Pons (tissue), 1 donor: ENCODE measurements at regions not wholly inside any gene's neighbourhood (a gene's known extent, or its start where the extent isn't known, plus 50 kb on each side); places are given as distances from the start of the nearest gene placed in this dataset.

Source experiments
- DNase-seq: peaks from one replicate; pipeline ENCODE4 v3.0.0-alpha.2; 2016; ENCODE audit warnings: low spot score

DNA sequence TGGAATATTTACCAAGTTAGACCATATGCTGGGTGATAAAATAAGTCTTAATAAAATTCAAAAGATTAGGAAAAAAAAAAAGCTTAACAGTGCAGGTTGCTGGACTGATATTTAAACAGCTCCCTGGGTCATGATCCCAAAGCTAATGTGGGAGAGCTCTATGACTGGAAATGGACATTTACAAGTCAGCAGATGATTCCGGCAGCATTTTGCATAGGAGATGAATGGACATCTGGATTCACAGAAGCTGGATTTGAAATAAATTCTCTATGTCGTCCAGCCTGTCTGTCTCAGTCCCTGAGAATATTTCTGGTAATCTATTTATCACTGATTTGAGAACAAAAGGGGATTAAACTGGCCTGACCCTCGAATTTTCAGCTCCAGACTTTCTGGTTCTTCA, 52.3 kb upstream of the KLHL25 start:
- no peak for DNase-seq

DNA sequence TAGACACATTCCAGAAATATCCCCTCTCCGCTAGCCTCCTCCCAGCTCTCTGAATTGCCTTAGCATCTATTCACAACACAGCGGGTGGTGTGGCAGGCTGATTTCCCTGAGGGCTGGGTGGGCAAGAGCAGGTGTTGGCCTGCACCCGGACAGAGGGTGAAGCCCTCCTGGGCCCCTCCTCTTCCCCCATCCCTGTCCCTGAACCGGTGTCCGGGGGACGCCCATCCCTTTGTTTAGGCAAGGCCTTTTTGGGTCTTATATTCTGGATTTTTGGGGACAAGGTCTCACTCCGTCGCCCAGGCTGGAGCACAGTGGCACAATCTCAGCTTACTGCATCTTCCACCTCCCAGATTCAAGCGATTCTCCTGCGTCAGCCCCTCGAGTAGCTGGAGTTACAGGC, 55.2 kb upstream of the KLHL25 start:
- DNase-seq = no peak

DNA sequence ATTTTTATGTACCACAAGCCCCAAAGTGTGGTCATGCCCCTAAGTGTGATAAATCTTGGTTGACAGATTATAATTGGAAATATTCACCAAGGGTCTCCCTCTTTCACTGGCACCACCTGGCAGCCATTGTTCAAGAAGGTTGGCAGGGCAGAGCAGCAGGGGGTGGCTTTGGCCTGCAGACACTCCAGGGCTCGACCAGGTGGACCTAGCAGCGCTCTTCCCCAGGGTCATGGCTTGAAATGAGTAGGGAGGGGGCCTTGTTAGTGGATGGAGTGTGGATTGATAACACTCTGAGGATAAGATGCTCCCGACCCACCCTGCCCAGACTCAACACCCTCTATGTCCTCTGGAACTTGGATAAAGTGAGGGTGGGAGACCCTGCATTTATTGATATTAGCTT, 58.2 kb upstream of the KLHL25 start:
- no peak for DNase-seq

DNA sequence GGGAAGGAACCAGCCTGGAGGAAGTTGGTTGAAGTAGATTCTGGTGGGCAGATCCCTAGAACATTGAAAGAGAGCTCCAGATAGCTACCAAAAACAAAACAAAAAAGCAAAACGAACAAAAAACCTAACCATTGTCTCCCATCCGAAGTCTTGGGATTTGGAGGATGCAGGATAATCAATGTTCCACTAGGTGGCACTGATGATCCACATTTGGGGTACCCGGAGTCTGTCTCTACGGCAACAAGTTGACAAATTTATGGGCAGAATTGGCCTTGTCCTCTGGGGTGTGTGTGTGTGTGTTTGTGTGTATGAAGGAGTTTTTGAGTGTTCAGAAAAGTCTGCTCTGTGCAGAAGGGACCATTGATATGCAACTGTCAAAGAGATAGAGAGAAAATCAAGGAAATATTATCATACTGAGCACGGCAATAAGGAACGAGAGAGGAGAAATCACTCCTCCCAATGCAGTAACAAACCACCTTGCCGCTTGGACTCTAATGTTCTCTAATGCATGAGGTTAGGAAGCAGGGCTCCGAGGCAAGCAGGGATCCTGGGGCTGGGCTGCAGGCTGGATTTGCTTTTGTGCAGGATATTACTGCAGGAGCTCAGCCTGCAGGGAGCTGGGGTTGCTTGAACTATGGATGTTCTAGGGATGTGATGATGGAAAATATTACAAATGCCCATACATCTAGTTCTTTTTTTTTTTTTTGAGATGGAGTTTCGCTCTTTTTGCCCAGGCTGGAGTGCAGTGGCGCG, 59.8 kb upstream of the KLHL25 start:
- DNase-seq = peak; percentile 66

DNA sequence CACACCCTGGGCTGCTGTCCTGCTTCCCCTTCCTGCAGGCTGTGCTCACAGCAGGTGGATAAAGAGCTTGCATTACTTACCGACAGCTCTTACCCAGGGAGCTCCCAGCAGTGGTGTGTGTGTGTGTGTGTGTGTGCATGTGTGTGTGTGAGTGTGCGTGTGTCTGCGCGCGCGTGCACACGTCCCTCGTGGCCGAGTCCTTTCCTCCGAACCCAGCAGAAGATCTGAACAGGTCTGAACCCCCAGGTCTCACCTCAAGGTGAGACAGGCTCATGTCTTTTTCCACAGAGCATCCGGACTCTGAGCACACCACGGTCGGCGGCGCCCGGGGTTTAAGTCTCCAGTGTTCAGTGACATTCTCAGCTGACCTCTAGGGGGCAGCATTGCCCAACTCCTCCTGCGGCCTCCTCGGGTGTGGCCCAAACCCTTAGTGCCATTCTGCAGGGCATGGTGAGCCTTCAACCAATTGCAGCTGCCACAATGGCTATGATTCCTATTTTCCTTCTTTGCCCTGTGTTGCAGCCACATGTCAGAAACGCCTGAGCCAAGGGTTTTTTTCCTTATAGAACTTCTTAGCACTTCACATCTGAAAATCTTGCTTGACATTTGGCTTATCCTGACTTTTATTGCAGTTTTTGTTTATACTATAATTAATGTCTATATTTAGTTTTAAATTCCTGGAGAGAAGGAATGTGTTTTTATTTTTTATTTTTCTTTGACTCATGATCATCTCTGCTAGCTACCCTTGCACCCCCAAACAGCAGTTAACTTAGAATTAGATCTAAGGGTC, 64.1 kb upstream of the KLHL25 start:
- peak; percentile 55 for DNase-seq

DNA sequence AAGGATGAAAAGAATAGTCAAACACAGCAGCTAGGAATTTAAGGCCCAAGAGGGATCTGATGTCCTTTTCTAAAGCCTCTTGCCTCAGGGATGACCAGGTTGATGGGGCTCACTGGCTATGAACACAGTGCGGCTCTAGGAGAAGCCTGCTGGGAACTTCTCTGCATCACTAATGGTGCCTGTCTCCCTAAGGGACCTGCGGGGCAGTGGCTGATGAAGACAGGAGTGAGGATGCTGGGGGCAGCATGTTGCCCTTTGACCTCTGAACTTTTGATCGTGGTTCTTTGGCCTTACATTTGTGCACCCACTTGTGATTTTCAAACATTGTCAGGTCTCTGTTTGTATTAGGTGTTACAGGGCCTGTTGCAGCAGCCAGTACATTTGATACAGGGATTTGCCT, 64.9 kb upstream of the KLHL25 start:
- no peak for DNase-seq

DNA sequence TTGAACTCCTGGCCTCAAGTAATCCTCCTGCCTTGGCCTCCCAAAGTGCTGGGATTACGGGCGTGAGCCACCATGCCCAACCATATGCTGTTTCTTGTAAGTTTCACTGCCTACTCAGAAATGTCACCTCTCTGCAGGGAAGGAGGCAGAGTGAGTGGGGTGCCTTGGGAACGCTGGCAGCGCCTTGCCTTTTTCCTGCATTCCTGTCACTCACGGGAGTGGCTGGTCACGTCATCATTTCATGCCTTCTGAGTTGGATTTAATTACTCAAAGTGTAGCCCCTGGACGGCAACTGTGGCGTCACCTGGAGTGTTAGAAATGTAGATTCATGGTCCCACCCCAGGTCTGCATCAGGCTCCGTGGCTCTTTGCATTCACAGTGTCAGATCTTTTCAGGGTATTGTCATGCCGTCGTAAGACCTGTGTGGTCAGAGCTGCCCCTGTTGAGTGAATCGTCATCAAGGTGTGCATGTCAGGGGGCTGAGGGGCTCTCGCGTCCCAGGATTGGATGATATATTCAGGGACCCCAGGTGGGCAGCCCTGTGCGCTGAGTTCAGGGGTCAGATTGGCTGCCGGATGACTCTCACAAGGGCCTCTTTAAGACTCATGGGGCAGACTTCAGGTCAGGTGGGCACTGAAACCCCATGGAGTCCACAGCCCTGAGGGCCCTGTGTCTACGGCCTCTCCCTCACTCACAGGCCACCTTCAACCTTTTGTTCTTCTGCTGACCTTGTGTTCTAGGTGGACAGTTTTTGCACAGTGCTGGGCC, 65.9 kb upstream of the KLHL25 start:
- no peak for DNase-seq

DNA sequence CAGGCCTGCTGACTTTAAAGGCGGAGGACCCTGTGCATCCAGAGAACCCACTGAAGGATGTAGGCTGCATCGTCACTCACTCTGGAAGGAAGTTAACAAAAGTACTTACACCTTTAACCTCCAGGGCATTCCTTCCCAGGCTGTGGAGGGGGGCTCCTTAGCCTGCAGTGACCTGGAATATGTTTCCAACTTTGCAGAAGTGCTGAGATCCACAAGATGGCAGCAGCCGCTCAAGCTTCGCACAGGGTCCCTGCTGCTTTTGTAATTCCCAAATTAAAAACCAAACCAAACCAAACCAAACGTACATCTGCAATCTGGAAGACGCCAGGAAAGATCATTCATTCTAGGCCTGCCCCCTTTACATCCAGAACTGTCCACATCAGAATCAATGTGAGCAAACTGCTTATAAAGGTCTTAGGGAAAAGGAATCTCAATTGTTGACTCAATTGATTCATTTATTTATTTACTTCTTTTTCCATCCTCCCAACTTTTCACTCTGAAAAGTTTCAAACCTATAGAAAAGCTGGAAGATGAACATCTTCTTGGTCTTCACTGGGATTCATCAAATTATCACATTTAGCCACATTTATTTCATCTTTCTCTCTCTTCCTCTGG, 70.5 kb upstream of the KLHL25 start:
- DNase-seq = peak; percentile 41

DNA sequence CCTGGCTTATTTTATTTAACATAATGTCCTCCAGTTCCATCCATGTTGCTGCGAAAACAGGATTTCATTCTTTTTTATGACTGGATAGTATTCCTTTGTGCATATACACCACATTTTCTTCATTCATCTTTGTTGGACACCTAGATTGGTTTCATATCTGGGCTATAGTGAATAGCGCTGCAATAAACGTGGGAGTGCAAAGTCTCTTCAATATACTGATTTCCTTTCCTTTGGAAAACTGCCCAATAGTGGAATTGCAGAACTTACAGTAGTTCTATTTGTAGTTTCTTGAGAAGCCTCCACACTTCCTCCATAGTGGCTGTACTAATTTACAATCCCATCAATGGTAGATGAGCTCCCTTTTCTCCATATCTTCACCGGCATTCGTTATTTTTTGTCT, 72.5 kb upstream of the KLHL25 start:
- no peak for DNase-seq

DNA sequence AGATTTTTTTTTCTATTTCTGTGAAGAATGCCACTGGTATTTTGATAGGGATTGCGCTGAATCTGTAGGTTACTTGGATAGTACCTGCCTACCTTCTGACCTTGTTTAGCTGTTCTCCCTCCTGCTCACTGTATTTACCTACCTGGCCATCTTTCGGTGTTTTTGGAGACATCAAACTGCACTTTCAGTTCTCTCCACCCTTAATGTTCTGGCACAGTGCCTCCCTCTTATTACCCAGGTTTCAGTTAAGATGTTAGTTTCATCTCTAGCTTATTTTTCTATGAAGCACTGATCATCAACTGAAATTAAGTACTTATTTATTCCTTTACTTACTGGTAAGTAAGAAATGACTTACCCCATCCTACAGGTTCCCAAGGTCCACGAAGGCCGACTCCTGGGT, 74.4 kb upstream of the KLHL25 start:
- no peak for DNase-seq

DNA sequence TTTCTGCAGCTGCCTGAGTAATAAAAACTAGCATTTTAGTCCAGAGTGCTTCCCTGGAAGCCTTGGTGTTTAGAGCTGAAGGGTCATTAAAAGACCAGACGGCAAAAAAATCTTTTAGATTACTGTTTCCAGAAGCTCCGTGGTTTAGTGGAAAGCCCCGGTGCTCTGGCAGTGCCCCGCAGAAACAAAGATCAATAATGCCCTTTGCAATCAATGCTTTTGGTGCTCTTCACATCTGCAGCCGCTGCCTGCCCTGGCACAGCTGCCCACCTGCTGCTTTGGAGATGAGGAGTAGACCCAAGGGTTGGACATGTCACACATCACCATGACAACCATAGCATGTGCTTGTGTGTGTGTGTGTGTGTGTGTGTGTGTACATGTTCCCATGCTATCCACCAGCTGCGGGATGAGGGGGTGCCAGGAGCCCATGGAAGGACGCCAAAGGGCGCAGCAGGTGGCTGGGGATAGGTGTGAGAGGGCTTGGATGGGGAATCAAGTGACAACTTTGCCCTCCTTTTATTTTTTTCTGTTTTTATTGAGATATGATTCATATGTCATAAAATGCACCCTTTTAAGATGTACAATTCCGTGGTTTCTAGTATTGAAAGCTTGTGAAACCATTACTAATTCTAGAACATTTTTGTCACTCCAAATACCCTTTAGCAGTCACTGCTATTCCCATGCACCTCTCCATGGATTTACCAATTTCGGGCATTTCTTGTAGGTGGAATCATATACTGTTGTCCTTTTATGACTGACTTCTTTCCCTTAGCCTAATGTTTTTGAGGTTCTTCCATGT, 75.7 kb upstream of the KLHL25 start:
- DNase-seq = no peak

DNA sequence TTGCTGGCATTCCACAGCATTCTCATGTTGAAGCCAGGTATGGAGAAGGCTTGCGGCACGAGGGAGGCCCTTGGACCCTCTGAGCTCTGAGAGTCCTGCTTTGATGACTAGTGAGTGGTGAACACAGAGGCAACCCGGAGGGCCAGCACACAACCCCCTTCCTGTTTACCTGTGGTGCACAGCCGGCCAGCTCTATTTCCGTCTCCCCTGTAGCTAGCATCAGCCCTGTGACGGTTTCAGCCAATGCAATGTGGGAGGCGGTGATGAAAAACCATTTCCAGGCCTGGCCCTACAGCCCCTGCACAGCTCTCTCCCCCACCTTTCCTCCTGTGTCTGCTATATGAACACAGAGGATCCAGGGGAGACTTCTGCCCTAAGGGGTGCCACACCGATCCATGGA, 76.8 kb upstream of the KLHL25 start:
- DNase-seq = no peak

DNA sequence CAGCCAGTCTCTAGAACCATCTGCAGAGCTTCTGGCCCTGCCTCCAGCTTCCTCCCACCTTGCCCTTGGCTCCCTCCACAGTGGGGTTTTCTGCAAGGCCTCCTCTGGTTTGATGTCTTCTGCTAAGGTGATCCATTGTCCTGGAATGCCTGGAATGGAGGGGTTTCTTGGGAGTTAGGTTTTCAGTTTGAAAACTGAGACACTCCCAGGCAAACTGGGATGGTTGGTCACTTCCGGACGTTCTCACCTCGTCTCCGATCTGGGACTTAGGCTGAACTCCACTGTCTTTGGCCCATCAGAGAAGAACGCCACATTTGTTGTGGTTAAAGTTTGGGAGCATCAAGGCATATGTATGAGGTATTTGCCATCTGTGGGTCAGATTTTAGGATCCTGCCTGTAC, 77.4 kb upstream of the KLHL25 start:
- DNase-seq = no peak

DNA sequence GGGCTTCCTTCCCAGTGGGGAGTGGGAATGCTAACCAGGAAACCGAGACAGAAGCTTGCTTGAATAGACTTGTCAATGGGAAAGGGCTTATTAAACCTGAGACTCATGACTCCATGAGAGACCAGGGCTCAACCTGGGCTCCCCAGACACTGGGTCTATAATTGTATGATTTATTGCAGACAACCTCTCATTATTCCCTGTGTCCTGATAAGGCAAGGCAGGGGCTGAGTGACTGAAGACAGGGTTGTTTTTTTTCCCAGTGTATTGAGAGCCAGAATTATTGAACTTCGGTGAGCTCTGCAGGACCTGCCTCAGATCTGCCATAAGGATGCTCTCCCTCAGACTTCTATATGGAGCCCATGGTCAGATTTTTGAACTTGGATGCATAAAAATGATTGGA, 79.5 kb upstream of the KLHL25 start:
- DNase-seq = no peak

DNA sequence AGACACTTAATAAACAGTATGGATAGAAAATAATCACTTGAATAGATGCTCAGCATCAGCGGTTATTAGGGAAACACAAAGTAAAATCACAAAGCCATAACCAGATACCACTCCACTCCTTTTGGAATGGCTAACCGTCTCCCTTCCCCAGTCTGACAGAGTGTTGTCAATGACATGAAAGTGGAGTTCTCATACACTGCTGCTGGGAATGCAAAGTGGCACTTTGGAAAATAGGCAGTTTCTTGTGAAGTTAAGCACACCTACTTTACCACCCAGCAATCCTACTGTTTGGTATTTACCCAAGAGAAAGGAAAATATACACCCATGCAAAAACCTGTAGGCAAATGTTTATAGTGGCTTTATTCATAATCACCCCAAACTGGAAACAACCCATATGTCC, 81.0 kb upstream of the KLHL25 start:
- DNase-seq = no peak

DNA sequence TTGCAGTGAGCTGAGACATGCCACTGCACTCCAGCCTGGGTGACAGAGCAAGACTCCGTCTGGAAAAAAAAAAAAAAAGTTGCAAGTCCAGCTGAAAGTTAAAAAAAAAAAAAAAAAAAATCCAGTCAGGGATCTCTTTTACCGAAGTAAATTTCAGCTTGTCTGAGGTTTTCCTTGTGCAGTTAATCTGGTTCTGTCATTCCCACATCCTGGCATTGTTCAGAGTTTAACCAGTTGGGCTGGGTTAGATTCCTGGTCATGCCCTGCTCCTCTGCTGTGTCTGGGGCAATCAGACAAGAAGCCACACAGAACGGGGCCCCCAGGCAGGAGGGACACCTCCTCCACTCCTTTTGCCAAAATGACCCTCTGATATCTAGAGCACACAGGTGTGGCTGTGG, 84.1 kb upstream of the KLHL25 start:
- DNase-seq = no peak

DNA sequence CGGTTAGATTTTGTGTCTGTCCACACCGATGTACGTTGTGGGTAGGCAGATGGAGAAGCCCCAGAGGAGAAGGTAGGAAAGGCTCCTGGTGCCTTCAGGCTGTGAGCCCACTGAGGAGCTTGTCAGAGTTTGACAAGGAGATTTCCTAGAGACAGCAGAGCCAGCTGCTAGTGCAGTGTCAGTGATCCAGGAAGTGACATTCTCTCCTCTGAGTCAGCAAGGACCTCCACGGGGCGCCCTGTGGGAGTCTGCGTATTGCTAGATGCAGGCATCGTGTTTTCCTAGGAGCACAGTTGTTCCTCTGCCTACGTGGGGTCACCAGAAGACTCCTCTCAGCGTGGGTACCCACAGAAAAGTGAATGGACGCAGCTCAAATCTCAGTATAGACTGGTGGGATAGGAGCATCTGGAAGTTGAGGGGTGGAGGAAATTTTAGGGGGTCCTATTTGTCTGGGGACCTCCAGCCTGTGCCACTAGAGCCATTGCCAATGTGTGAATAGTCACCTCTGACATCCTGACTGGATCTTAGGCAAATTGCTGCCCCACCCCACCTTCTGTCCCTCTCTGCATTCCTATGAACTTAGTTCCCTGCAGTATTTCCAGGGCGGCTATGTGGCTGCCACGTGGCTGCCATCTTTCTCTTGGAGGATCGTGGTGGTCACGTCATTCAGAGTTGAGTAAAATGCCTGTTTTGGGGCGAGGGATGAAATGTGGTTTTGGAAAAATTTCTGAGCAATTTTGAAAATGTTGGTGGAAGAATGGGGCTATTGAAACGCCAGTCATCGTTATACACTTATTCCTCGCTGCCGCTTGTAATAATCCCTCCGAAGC, 84.8 kb upstream of the KLHL25 start:
- no peak for DNase-seq

DNA sequence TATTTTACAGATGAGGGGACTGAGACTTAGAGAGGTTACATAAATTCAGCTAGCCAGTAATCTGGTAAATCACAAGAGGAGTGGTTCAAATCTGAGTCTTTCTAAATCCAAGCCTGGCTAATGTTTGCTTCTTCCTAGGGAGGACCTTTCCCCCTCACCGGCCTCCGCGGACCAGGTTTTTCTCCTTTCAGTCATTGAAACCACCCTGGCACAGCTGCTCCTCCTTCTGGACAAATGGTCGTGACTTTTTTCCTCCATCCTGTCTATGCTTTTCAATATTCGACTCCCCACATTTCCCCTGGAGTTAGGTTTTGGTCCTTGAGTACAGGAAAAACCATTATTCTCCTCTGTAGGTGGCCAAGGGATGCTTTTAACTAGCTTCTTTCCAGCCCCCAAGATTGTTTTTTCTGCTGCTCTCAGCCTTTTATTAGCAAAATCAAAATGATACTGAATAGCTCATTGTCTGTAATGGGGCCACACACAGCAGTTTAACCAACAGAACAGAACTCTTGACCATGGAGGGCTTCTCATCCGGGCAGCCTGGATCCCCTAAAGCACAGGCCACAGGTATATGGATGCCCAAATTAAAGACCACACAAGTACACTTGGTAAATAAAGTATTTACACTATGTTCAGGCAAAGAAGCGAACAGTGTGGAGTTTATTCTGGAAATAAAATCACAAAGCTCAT, 85.9 kb upstream of the KLHL25 start:
- no peak for DNase-seq

DNA sequence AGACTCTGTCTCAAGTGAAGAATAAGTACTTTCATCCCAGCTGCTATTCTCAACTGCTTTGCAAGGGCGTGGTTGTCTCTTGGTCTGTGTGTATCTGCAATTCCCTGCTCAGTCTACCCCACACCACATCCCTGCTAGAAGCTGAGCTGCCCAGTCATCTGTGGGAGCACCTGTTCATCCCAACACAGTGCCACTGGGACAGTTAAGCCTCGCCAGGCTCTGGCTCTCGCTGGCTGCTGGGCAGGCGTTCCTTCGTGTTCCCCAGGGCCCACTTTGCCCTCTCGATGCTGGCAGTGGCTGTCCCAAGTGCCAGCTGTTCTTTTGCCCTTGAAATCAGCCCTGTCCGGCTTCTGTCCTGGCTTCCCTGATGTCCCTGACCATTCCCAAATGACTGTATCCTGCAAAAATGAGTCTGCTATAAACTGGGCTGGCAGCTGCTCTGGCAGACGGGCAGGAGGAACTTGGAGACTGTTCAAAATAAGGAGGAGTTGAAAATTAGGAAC, 91.6 kb upstream of the KLHL25 start:
- DNase-seq = no peak
